Ovary (tissue), 3 donors: ENCODE measurements at regions not wholly inside any gene's neighbourhood (a gene's known extent, or its start where the extent isn't known, plus 50 kb on each side); places are given as distances from the start of the nearest gene placed in this dataset.

Experiments
- EP300 ChIP-seq: sonication (generic); formaldehyde crosslinking; IDR thresholded peaks from one replicate; pipeline ENCODE4 v1.6.1; 2017; ENCODE audit warnings: antibody characterized with exemption
- POLR2A ChIP-seq: fragments of 450-650 bp; IDR thresholded peaks from one replicate; pipeline ENCODE4 v1.6.1; 2017; ENCODE audit warnings: antibody characterized with exemption, mild to moderate bottlenecking, moderate library complexity
- TF ChIP-seq, protein P1 (sequence below), 3 donors: fragments of 450-650 bp in 2 of 3; fragments of 200-600 bp in 1 of 3; IDR thresholded peaks; one replicate each; pipeline versions ENCODE4 v1.5.1 to v1.8.0; 2016 to 2022; ENCODE audit warnings: antibody characterized with exemption in 3 of 3, mild to moderate bottlenecking in 1 of 3
- donor health status: DM: no; HTN: no; CAD: no.

DNA sequence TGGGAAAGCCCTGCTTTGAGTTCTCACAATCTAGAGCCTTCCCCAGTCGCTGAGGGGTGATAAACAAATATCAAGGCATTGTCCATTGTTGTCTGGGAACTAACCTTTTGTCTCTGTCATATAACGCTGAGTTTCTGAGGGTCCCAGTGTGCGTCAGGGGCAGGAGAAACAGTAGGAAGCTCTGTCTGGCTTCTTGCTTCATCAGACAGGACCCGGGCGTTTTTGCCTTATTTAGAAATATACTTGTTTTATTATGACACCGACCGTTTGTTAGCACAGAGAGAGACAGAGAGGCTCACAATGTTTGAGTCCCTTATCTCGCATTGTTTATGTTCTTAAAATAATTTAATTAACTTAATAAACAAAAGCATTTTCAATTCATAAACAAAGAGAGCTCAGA lies 204.9 kb upstream of the GAS1 start:
- TF ChIP-seq, protein P1, sequence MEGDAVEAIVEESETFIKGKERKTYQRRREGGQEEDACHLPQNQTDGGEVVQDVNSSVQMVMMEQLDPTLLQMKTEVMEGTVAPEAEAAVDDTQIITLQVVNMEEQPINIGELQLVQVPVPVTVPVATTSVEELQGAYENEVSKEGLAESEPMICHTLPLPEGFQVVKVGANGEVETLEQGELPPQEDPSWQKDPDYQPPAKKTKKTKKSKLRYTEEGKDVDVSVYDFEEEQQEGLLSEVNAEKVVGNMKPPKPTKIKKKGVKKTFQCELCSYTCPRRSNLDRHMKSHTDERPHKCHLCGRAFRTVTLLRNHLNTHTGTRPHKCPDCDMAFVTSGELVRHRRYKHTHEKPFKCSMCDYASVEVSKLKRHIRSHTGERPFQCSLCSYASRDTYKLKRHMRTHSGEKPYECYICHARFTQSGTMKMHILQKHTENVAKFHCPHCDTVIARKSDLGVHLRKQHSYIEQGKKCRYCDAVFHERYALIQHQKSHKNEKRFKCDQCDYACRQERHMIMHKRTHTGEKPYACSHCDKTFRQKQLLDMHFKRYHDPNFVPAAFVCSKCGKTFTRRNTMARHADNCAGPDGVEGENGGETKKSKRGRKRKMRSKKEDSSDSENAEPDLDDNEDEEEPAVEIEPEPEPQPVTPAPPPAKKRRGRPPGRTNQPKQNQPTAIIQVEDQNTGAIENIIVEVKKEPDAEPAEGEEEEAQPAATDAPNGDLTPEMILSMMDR (IDR thresholded peaks at IDR 0.05): no peak
- TF ChIP-seq POLR2A: no peak
- TF ChIP-seq EP300: no peak
